Activated CD4-positive, CD25-positive, alpha-beta regulatory T cell (primary cell): ENCODE measurements at regions not wholly inside any gene's neighbourhood (a gene's known extent, or its start where the extent isn't known, plus 50 kb on each side); places are given as distances from the start of the nearest gene placed in this dataset.

ENCODE experiments used
- DNase-seq, 4 experiments: peaks; one replicate each; lab custom pipeline; 2025; lab: John Stamatoyannopoulos, UW

- no peak for DNase-seq
These were observed 56.5 kb upstream of the JDP2 start for GRCh38 chr14:75371297-75371696.

GRCh38 chr14:75372260-75372659, 55.6 kb upstream of the JDP2 start:
- no peak for DNase-seq

- no peak for DNase-seq
These were observed 54.7 kb upstream of the JDP2 start for GRCh38 chr14:75373133-75373532.

GRCh38 chr14:75373616-75374015, 54.2 kb upstream of the JDP2 start:
- no peak for DNase-seq

GRCh38 chr14:75374911-75375310, 52.9 kb upstream of the JDP2 start:
- DNase-seq: no peak

GRCh38 chr14:75375983-75376382, 51.8 kb upstream of the JDP2 start:
- DNase-seq: no peak
